ENCODE measurements at regions not wholly inside any gene's neighbourhood (a gene's known extent, or its start where the extent isn't known, plus 50 kb on each side); places are given as distances from the start of the nearest gene placed in this dataset.

DNA sequence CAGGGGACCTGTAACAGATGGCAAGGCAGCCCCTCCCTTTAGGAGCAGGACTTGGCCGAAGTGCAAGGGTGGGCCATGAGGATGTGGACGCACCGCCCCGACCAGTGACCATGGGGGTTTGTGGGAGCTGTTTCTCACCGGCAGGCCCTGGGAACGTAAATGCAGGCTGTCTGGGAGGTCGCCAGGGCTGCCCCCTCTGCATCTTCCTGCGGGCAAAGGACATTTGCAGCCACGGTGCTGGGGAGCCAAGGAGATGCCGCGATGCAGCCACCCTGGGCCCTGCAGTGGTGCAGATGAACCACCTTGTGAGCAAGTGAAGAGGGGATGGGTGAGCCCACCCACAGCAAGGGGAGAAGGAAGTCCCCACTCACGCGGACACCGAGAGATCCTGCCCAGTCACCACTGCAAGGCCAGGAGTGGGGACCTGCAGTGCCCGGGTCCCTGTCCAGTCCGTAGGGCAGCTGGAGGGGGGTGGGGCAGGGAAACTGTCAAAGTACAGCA is 121.1 kb downstream of the SIK1 start:
- ChIA-PET POLR2A (no interaction called here), CTCF (no interaction called here)
- H3K9me3 Mint-ChIP-seq, result no peaks in the 10 kb centered on the region
- no peaks in the 10 kb centered on the region for H3K27me3 Mint-ChIP-seq (ENCODE audit: low read depth)
- no peak for TF ChIP-seq ZNF219 (CRISPR knock-in tag; IDR thresholded peaks at IDR 0.05; ENCODE audit: borderline replicate concordance)
- no peak for TF ChIP-seq ZBTB21 (CRISPR knock-in tag; IDR thresholded peaks at IDR 0.05; ENCODE audit: borderline replicate concordance)
- TF ChIP-seq ZNF121 (CRISPR knock-in tag; IDR thresholded peaks at IDR 0.05), result no peak
- TF ChIP-seq, protein P1, sequence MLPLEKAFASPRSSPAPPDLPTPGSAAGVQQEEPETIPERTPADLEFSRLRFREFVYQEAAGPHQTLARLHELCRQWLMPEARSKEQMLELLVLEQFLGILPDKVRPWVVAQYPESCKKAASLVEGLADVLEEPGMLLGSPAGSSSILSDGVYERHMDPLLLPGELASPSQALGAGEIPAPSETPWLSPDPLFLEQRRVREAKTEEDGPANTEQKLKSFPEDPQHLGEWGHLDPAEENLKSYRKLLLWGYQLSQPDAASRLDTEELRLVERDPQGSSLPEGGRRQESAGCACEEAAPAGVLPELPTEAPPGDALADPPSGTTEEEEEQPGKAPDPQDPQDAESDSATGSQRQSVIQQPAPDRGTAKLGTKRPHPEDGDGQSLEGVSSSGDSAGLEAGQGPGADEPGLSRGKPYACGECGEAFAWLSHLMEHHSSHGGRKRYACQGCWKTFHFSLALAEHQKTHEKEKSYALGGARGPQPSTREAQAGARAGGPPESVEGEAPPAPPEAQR (CRISPR knock-in tag; IDR thresholded peaks at IDR 0.05), result no peak
- TF ChIP-seq ZNF263 (CRISPR knock-in tag; IDR thresholded peaks at IDR 0.05; ENCODE audit: low read depth), result no peak
- TF ChIP-seq, protein P2, sequence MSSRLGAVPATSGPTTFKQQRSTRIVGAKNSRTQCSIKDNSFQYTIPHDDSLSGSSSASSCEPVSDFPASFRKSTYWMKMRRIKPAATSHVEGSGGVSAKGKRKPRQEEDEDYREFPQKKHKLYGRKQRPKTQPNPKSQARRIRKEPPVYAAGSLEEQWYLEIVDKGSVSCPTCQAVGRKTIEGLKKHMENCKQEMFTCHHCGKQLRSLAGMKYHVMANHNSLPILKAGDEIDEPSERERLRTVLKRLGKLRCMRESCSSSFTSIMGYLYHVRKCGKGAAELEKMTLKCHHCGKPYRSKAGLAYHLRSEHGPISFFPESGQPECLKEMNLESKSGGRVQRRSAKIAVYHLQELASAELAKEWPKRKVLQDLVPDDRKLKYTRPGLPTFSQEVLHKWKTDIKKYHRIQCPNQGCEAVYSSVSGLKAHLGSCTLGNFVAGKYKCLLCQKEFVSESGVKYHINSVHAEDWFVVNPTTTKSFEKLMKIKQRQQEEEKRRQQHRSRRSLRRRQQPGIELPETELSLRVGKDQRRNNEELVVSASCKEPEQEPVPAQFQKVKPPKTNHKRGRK (CRISPR knock-in tag; IDR thresholded peaks at IDR 0.05; ENCODE audit: borderline replicate concordance), result no peak
- TF ChIP-seq FOXP1 (CRISPR knock-in tag; IDR thresholded peaks at IDR 0.05; ENCODE audit: borderline replicate concordance), result no peak
- no peak for TF ChIP-seq RORB (CRISPR knock-in tag; IDR thresholded peaks at IDR 0.05)
- no peak for TF ChIP-seq FOXJ3 (CRISPR knock-in tag; IDR thresholded peaks at IDR 0.05; ENCODE audit: borderline replicate concordance)
- TF ChIP-seq OVOL2 (CRISPR knock-in tag; IDR thresholded peaks at IDR 0.05; ENCODE audit: borderline replicate concordance), result no peak
- H3K4me3 Mint-ChIP-seq, result no peak overlapping the region
- peaks cover 3% of the 10 kb centered on the region for H3K4me1 Mint-ChIP-seq
- H3K27ac Mint-ChIP-seq, result no peak overlapping the region
- no peak for DNase-seq (ENCODE audit: low spot score)
- ATAC-seq, result no peak
- H3K36me3 Mint-ChIP-seq, result no peaks in the 10 kb centered on the region

DNA sequence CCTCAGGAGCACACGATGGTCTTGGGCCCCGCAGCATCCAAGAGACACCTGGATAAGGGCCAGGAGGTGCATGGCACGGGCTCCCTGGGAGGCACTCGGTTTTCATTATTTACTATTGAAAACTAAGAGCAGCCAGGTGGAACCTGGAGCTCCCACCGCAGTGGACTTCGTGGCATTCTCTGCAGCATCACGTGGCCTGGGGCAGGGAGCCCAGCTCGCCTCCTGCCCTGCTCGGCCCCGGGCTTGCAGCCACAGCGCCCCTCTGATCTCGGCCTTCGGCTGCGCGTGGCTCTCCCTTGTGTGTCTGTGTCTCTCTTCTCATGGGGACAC is 121.6 kb downstream of the SIK1 start:
- no peak overlapping the region for H3K27ac Mint-ChIP-seq
- no peak overlapping the region for H3K4me3 Mint-ChIP-seq
- TF ChIP-seq, protein P3, sequence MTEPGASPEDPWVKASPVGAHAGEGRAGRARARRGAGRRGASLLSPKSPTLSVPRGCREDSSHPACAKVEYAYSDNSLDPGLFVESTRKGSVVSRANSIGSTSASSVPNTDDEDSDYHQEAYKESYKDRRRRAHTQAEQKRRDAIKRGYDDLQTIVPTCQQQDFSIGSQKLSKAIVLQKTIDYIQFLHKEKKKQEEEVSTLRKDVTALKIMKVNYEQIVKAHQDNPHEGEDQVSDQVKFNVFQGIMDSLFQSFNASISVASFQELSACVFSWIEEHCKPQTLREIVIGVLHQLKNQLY (CRISPR knock-in tag; IDR thresholded peaks at IDR 0.05), result no peak
- TF ChIP-seq, protein P4, sequence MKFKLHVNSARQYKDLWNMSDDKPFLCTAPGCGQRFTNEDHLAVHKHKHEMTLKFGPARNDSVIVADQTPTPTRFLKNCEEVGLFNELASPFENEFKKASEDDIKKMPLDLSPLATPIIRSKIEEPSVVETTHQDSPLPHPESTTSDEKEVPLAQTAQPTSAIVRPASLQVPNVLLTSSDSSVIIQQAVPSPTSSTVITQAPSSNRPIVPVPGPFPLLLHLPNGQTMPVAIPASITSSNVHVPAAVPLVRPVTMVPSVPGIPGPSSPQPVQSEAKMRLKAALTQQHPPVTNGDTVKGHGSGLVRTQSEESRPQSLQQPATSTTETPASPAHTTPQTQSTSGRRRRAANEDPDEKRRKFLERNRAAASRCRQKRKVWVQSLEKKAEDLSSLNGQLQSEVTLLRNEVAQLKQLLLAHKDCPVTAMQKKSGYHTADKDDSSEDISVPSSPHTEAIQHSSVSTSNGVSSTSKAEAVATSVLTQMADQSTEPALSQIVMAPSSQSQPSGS (CRISPR knock-in tag; IDR thresholded peaks at IDR 0.05; ENCODE audit: borderline replicate concordance, low read depth), result no peak
- TF ChIP-seq NFE2L1 (CRISPR knock-in tag; IDR thresholded peaks at IDR 0.05) (no peak), GTF2I (CRISPR knock-in tag; conservative IDR thresholded peaks at IDR 0.05) (no peak), PRRX2 (CRISPR knock-in tag; IDR thresholded peaks at IDR 0.05) (no peak), MYBL2 (CRISPR knock-in tag; IDR thresholded peaks at IDR 0.05) (no peak), ZNF121 (CRISPR knock-in tag; IDR thresholded peaks at IDR 0.05) (no peak), ESRRA (CRISPR knock-in tag; IDR thresholded peaks at IDR 0.05; ENCODE audit: borderline replicate concordance) (no peak), ZNF232 (CRISPR knock-in tag; IDR thresholded peaks at IDR 0.05) (no peak), CBFB (CRISPR knock-in tag; IDR thresholded peaks at IDR 0.05; ENCODE audit: low read depth) (no peak), NR2C2 (CRISPR knock-in tag; IDR thresholded peaks at IDR 0.05) (no peak)
- TF ChIP-seq, protein P5, sequence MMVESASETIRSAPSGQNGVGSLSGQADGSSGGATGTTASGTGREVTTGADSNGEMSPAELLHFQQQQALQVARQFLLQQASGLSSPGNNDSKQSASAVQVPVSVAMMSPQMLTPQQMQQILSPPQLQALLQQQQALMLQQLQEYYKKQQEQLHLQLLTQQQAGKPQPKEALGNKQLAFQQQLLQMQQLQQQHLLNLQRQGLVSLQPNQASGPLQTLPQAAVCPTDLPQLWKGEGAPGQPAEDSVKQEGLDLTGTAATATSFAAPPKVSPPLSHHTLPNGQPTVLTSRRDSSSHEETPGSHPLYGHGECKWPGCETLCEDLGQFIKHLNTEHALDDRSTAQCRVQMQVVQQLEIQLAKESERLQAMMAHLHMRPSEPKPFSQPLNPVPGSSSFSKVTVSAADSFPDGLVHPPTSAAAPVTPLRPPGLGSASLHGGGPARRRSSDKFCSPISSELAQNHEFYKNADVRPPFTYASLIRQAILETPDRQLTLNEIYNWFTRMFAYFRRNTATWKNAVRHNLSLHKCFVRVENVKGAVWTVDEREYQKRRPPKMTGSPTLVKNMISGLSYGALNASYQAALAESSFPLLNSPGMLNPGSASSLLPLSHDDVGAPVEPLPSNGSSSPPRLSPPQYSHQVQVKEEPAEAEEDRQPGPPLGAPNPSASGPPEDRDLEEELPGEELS (CRISPR knock-in tag; IDR thresholded peaks at IDR 0.05), result no peak
- TF ChIP-seq, protein P6, sequence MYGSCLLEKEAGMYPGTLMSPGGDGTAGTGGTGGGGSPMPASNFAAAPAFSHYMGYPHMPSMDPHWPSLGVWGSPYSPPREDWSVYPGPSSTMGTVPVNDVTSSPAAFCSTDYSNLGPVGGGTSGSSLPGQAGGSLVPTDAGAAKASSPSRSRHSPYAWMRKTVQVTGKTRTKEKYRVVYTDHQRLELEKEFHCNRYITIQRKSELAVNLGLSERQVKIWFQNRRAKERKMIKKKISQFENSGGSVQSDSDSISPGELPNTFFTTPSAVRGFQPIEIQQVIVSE (CRISPR knock-in tag; IDR thresholded peaks at IDR 0.05; ENCODE audit: borderline replicate concordance), result no peak
- TF ChIP-seq, protein P7, sequence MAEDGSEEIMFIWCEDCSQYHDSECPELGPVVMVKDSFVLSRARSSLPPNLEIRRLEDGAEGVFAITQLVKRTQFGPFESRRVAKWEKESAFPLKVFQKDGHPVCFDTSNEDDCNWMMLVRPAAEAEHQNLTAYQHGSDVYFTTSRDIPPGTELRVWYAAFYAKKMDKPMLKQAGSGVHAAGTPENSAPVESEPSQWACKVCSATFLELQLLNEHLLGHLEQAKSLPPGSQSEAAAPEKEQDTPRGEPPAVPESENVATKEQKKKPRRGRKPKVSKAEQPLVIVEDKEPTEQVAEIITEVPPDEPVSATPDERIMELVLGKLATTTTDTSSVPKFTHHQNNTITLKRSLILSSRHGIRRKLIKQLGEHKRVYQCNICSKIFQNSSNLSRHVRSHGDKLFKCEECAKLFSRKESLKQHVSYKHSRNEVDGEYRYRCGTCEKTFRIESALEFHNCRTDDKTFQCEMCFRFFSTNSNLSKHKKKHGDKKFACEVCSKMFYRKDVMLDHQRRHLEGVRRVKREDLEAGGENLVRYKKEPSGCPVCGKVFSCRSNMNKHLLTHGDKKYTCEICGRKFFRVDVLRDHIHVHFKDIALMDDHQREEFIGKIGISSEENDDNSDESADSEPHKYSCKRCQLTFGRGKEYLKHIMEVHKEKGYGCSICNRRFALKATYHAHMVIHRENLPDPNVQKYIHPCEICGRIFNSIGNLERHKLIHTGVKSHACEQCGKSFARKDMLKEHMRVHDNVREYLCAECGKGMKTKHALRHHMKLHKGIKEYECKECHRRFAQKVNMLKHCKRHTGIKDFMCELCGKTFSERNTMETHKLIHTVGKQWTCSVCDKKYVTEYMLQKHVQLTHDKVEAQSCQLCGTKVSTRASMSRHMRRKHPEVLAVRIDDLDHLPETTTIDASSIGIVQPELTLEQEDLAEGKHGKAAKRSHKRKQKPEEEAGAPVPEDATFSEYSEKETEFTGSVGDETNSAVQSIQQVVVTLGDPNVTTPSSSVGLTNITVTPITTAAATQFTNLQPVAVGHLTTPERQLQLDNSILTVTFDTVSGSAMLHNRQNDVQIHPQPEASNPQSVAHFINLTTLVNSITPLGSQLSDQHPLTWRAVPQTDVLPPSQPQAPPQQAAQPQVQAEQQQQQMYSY (CRISPR knock-in tag; IDR thresholded peaks at IDR 0.05), result no peak
- TF ChIP-seq, protein P8, sequence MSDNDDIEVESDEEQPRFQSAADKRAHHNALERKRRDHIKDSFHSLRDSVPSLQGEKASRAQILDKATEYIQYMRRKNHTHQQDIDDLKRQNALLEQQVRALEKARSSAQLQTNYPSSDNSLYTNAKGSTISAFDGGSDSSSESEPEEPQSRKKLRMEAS (CRISPR knock-in tag; IDR thresholded peaks at IDR 0.05), result no peak
- ChIA-PET POLR2A (no interaction called here), CTCF (no interaction called here)
- H3K27me3 Mint-ChIP-seq (ENCODE audit: low read depth), result no peaks in the 10 kb centered on the region
- no peaks in the 10 kb centered on the region for H3K36me3 Mint-ChIP-seq
- H3K4me1 Mint-ChIP-seq, result no peaks in the 10 kb centered on the region
- DNase-seq (ENCODE audit: low spot score) (no peak), ATAC-seq (no peak)
- H3K9me3 Mint-ChIP-seq, result no peaks in the 10 kb centered on the region

Data from WTC11 (cell line).